ENCODE measurements at regions not wholly inside any gene's neighbourhood (a gene's known extent, or its start where the extent isn't known, plus 50 kb on each side); places are given as distances from the start of the nearest gene placed in this dataset.

DNA sequence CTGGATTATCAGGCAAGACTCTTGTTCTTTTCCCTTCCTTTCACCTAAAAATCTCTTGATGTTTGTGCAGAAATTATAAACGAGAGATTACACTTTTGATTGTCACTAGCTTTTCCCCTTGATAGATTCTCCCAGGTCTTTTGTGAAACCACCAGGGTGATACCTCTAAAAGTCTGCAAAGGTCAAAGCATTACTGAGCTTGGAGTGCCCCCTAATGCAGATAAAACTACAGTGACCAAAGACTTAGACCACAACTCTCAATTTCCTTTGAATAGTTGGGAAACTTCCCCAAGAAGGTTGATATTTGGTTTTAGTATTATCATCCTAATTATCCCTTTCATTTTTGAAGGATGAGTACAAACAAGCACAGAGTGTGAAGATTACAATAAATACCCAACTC, 173.1 kb downstream of the CYLC2 start:
- ATAC-seq (no peak), DNase-seq (ENCODE audit: low read depth, low spot score) (no peak)
- Histone ChIP-seq H3K27me3 (ENCODE audit: control insufficient read depth, insufficient read depth, low read length) (no peaks in the 10 kb centered on the region), H3K4me3 (ENCODE audit: low read depth in 2 of 2, low read length in 2 of 2) (no peak overlapping the region), H3K27ac (ENCODE audit: low read length) (no peak overlapping the region), H3K4me1 (ENCODE audit: control insufficient read depth, insufficient read depth, low read length) (no peaks in the 10 kb centered on the region), H3K9me3 (ENCODE audit: control insufficient read depth, insufficient read depth, low read depth, low read length) (no peaks in the 10 kb centered on the region), H3K36me3 (ENCODE audit: control insufficient read depth, insufficient read depth, low read length) (no peaks in the 10 kb centered on the region)
- POLR2A ChIA-PET, result no interaction called here
- TF ChIP-seq, protein P1, sequence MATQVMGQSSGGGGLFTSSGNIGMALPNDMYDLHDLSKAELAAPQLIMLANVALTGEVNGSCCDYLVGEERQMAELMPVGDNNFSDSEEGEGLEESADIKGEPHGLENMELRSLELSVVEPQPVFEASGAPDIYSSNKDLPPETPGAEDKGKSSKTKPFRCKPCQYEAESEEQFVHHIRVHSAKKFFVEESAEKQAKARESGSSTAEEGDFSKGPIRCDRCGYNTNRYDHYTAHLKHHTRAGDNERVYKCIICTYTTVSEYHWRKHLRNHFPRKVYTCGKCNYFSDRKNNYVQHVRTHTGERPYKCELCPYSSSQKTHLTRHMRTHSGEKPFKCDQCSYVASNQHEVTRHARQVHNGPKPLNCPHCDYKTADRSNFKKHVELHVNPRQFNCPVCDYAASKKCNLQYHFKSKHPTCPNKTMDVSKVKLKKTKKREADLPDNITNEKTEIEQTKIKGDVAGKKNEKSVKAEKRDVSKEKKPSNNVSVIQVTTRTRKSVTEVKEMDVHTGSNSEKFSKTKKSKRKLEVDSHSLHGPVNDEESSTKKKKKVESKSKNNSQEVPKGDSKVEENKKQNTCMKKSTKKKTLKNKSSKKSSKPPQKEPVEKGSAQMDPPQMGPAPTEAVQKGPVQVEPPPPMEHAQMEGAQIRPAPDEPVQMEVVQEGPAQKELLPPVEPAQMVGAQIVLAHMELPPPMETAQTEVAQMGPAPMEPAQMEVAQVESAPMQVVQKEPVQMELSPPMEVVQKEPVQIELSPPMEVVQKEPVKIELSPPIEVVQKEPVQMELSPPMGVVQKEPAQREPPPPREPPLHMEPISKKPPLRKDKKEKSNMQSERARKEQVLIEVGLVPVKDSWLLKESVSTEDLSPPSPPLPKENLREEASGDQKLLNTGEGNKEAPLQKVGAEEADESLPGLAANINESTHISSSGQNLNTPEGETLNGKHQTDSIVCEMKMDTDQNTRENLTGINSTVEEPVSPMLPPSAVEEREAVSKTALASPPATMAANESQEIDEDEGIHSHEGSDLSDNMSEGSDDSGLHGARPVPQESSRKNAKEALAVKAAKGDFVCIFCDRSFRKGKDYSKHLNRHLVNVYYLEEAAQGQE (IDR thresholded peaks at IDR 0.05; ENCODE audit: insufficient read depth in 1 of 2, low read depth in 2 of 2, low read length in 1 of 2), result no peak
- TF ChIP-seq, protein P2, sequence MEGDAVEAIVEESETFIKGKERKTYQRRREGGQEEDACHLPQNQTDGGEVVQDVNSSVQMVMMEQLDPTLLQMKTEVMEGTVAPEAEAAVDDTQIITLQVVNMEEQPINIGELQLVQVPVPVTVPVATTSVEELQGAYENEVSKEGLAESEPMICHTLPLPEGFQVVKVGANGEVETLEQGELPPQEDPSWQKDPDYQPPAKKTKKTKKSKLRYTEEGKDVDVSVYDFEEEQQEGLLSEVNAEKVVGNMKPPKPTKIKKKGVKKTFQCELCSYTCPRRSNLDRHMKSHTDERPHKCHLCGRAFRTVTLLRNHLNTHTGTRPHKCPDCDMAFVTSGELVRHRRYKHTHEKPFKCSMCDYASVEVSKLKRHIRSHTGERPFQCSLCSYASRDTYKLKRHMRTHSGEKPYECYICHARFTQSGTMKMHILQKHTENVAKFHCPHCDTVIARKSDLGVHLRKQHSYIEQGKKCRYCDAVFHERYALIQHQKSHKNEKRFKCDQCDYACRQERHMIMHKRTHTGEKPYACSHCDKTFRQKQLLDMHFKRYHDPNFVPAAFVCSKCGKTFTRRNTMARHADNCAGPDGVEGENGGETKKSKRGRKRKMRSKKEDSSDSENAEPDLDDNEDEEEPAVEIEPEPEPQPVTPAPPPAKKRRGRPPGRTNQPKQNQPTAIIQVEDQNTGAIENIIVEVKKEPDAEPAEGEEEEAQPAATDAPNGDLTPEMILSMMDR (IDR thresholded peaks at IDR 0.05), result no peak
- no peak for TF ChIP-seq POLR2AphosphoS5 (IDR thresholded peaks at IDR 0.05; ENCODE audit: low read depth, low read length)
- no peak for TF ChIP-seq TCF7L2 (IDR thresholded peaks at IDR 0.05; ENCODE audit: low read depth, low read length)
- TF ChIP-seq SIN3A (IDR thresholded peaks at IDR 0.05; ENCODE audit: borderline replicate concordance, insufficient read depth, low read depth, low read length), result no peak
- CTCF ChIA-PET, result no interaction called here
- in situ Hi-C loops (cut with HindIII; ENCODE audit: low pct_unique_long_range_greater_than_20kb, low sequenced_read_pairs) (no loop called here), intact Hi-C loops (cut with micrococcal nuclease; ENCODE audit: unreplicated experiment) (no loop called here)
- BruUV-seq (replicated peaks), result no TSS peak

DNA sequence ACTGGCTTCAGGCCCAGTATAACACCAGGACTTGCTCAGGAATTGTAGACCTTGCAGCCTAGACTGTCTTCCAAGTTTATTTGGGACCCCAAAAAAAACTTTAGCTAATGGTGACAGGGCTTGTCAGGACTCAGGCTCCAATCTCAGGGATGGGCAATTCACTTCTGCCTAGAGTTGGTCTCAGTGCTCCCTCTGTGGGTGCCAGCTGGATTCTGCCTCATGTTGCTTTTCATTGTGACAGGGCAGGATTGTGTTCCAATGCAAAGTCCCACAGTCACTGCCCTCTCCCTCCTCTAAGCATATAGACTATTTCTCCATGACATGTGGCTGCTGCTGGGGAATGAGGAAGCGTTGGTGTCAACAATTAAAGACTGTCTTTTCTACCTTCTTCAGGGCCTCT, 174.7 kb downstream of the CYLC2 start:
- Histone ChIP-seq H3K27ac (ENCODE audit: low read length) (no peak overlapping the region), H3K27me3 (ENCODE audit: control insufficient read depth, insufficient read depth, low read length) (no peaks in the 10 kb centered on the region), H3K4me1 (ENCODE audit: control insufficient read depth, insufficient read depth, low read length) (no peaks in the 10 kb centered on the region), H3K4me3 (ENCODE audit: low read depth in 2 of 2, low read length in 2 of 2) (no peak overlapping the region), H3K36me3 (ENCODE audit: control insufficient read depth, insufficient read depth, low read length) (no peaks in the 10 kb centered on the region), H3K9me3 (ENCODE audit: control insufficient read depth, insufficient read depth, low read depth, low read length) (no peaks in the 10 kb centered on the region)
- in situ Hi-C loops (cut with HindIII; ENCODE audit: low pct_unique_long_range_greater_than_20kb, low sequenced_read_pairs) (no loop called here), intact Hi-C loops (cut with micrococcal nuclease; ENCODE audit: unreplicated experiment) (no loop called here)
- TF ChIP-seq, protein P1 (IDR thresholded peaks at IDR 0.05; ENCODE audit: insufficient read depth in 1 of 2, low read depth in 2 of 2, low read length in 1 of 2), result no peak
- no peak for TF ChIP-seq TCF7L2 (IDR thresholded peaks at IDR 0.05; ENCODE audit: low read depth, low read length)
- no peak for TF ChIP-seq POLR2AphosphoS5 (IDR thresholded peaks at IDR 0.05; ENCODE audit: low read depth, low read length)
- no peak for TF ChIP-seq SIN3A (IDR thresholded peaks at IDR 0.05; ENCODE audit: borderline replicate concordance, insufficient read depth, low read depth, low read length)
- TF ChIP-seq, protein P2 (IDR thresholded peaks at IDR 0.05), result no peak
- ChIA-PET CTCF (no interaction called here), POLR2A (no interaction called here)
- no peak for ATAC-seq
- no peak for DNase-seq (ENCODE audit: low read depth, low spot score)
- BruUV-seq (replicated peaks), result no TSS peak
